HCT116 (cell line): ENCODE measurements at regions not wholly inside any gene's neighbourhood (a gene's known extent, or its start where the extent isn't known, plus 50 kb on each side); places are given as distances from the start of the nearest gene placed in this dataset.

ENCODE experiments used
- ATAC-seq: fragments of 200-7000 bp; cut with Tn5 transposase; 2 replicates; pipeline ENCODE4 v1.9.1; 2020; ENCODE audit warnings: mild to moderate bottlenecking, moderate library complexity
- BruUV-seq: library from RNA; stranded (reverse); fragments of 400-500 nt; replicated peaks from 2 replicates; lab custom pipeline; 2021; lab: Mats Ljungman, UMichigan
- CTCF ChIA-PET: fragments of 300-600 bp; sonication (Branson Sonifier 250); formaldehyde crosslinking; loops from one replicate; lab custom pipeline; 2021; ENCODE audit warnings: antibody characterized with exemption; lab: Charles Lee
- POLR2A ChIA-PET: fragments of 300-600, 350-600 bp; sonication (Branson Sonifier 250); formaldehyde crosslinking; loops from one replicate; lab custom pipeline; 2021; ENCODE audit warnings: antibody characterized with exemption; lab: Charles Lee
- RAD21 ChIA-PET, 2 experiments: fragments of 300-600 bp; sonication (Branson Sonifier 250); formaldehyde crosslinking; loops; one replicate each; lab custom pipeline; 2023; ENCODE audit warnings: low total read pairs in 2 of 2; ENCODE audit not compliant: uncharacterized antibody in 2 of 2, unreplicated experiment in 2 of 2, low non-redundant PET in 1 of 2; lab: Charles Lee
- DNase-seq: peaks from one replicate; pipeline ENCODE4 v3.0.0-alpha.2; 2010; ENCODE audit warnings: low read depth, low spot score
- H2AFZ ChIP-seq: fragments of 200-600 bp; shearing (Covaris generic), sonication (generic); 2 replicates; pipeline ENCODE4 v1.6.1; 2017; ENCODE audit warnings: low read depth, mixed run types, mixed read lengths, antibody characterized with exemption, low read length; ENCODE audit not compliant: poor library complexity, severe bottlenecking
- H3K27ac ChIP-seq: 2 replicates; pipeline ENCODE4 v1.5.1; 2012; ENCODE audit warnings: low read depth, low read length
- H3K27me3 ChIP-seq: fragments of 200-600 bp; sonication (generic); 2 replicates; pipeline ENCODE4 v1.6.1; 2016; ENCODE audit warnings: mixed run types, low read length, mixed read lengths; ENCODE audit not compliant: insufficient read depth
- H3K36me3 ChIP-seq, 2 experiments: fragments of 200-500 bp in 1 of 2; fragments of 200-600 bp in 1 of 2; sonication (Bioruptor generic) in 1 of 2; sonication (generic) in 1 of 2; 2 replicates each; pipeline versions ENCODE4 v1.5.1 to v1.6.1; 2014 to 2016; ENCODE audit warnings: low read length in 2 of 2, inconsistent platforms in 1 of 2, mixed read lengths in 1 of 2, mixed run types in 1 of 2; ENCODE audit not compliant: insufficient read depth in 2 of 2, control insufficient read depth in 1 of 2
- H3K4me1 ChIP-seq, 2 experiments: fragments of 200-600 bp in 1 of 2; sonication (generic) in 1 of 2; 2 replicates each; pipeline versions ENCODE4 v1.5.1 to v1.6.1; 2012 to 2017; ENCODE audit warnings: low read length in 2 of 2, inconsistent platforms in 1 of 2, mild to moderate bottlenecking in 1 of 2, mixed read lengths in 1 of 2, mixed run types in 1 of 2, moderate library complexity in 1 of 2; ENCODE audit not compliant: insufficient read depth in 2 of 2, control insufficient read depth in 1 of 2
- H3K4me2 ChIP-seq: fragments of 200-600 bp; sonication (generic); 2 replicates; pipeline ENCODE4 v1.6.1; 2017; ENCODE audit warnings: mixed run types, low read length, mixed read lengths
- H3K4me3 ChIP-seq, 2 experiments: fragments of 200-600 bp in 1 of 2; sonication (generic) in 1 of 2; replicated peaks in 1 of 2; 2 replicates each; pipeline ENCODE4 v1.5.1; 2011 to 2016; ENCODE audit warnings: low read length in 2 of 2, control low read depth in 1 of 2, low read depth in 1 of 2, mild to moderate bottlenecking in 1 of 2, mixed read lengths in 1 of 2, mixed run types in 1 of 2
- H3K79me2 ChIP-seq: fragments of 200-600 bp; sonication (generic); 2 replicates; pipeline ENCODE4 v1.6.1; 2017; ENCODE audit warnings: mild to moderate bottlenecking, mixed run types, low read length, moderate library complexity, mixed read lengths; ENCODE audit not compliant: insufficient read depth
- H3K9ac ChIP-seq: fragments of 200-600 bp; sonication (generic); 2 replicates; pipeline ENCODE4 v1.6.1; 2016; ENCODE audit warnings: low read length, mixed read lengths
- H3K9me2 ChIP-seq: fragments of 200-600 bp; sonication (generic), shearing (Covaris generic); 2 replicates; pipeline ENCODE4 v1.6.1; 2017; ENCODE audit warnings: mixed run types, mild to moderate bottlenecking, moderate library complexity; ENCODE audit not compliant: insufficient read depth
- H3K9me3 ChIP-seq, 2 experiments: fragments of 200-500 bp in 1 of 2; fragments of 200-600 bp in 1 of 2; sonication (Bioruptor generic) in 1 of 2; sonication (generic) in 1 of 2; 2 replicates each; pipeline ENCODE4 v1.6.1; 2014 to 2017; ENCODE audit warnings: low read length in 2 of 2, mixed read lengths in 2 of 2, inconsistent platforms in 1 of 2, low read depth in 1 of 2, mild to moderate bottlenecking in 1 of 2, mixed run types in 1 of 2, moderate library complexity in 1 of 2; ENCODE audit not compliant: control insufficient read depth in 1 of 2, insufficient read depth in 1 of 2
- H4K20me1 ChIP-seq: fragments of 200-600 bp; sonication (generic), shearing (Covaris generic); 2 replicates; pipeline ENCODE4 v1.6.1; 2017; ENCODE audit warnings: mixed run types, mild to moderate bottlenecking, moderate library complexity; ENCODE audit not compliant: insufficient read depth
- CBX3 ChIP-seq: IDR thresholded peaks from 2 replicates; pipeline ENCODE4 v1.6.1; 2012; ENCODE audit warnings: low read depth
- ELF1 ChIP-seq: IDR thresholded peaks from 2 replicates; pipeline ENCODE4 v1.6.1; 2012; ENCODE audit warnings: low read depth, borderline replicate concordance
- EZH2 ChIP-seq: fragments of 200-600 bp; sonication (generic); IDR thresholded peaks from 2 replicates; pipeline ENCODE4 v1.6.1; 2017; ENCODE audit warnings: antibody characterized with exemption, mixed run types
- EZH2phosphoT487 ChIP-seq: fragments of 200-600 bp; IDR thresholded peaks from 2 replicates; pipeline ENCODE4 v1.6.1; 2018; ENCODE audit warnings: antibody characterized with exemption, borderline replicate concordance
- POLR2A ChIP-seq: IDR thresholded peaks from 2 replicates; pipeline ENCODE4 v1.7.0; 2011; ENCODE audit warnings: borderline replicate concordance; ENCODE audit not compliant: insufficient read depth, insufficient read length; ENCODE audit errors: extremely low read depth
- POLR2AphosphoS5 ChIP-seq: IDR thresholded peaks from 2 replicates; pipeline ENCODE4 v1.6.1; 2011; ENCODE audit warnings: mild to moderate bottlenecking, low read depth, low read length, moderate library complexity
- RAD21 ChIP-seq: IDR thresholded peaks from 2 replicates; pipeline ENCODE4 v1.6.1; 2012; ENCODE audit warnings: low read depth, mild to moderate bottlenecking
- SP1 ChIP-seq: IDR thresholded peaks from 2 replicates; pipeline ENCODE4 v1.6.1; 2012; ENCODE audit warnings: low read depth
- SRF ChIP-seq: IDR thresholded peaks from 2 replicates; pipeline ENCODE4 v1.6.1; 2012; ENCODE audit warnings: low read depth
- YY1 ChIP-seq: IDR thresholded peaks from 2 replicates; pipeline ENCODE4 v1.6.1; 2011; ENCODE audit warnings: low read length, low read depth, moderate library complexity, mild to moderate bottlenecking; ENCODE audit not compliant: insufficient replicate concordance; ENCODE audit errors: extremely low read depth
- ZFX ChIP-seq: fragments of 450-650 bp; IDR thresholded peaks from 2 replicates; pipeline ENCODE4 v1.6.1; 2017
- intact Hi-C: fragments of 100-400 bp; cut with micrococcal nuclease; formaldehyde crosslinking; loops from 2 replicates; pipeline ENCODE4 v1.10.0; 2022
- TF ChIP-seq, protein P1 (sequence below), 3 experiments: fragments of 200-600 bp in 1 of 3; sonication (generic) in 1 of 3; IDR thresholded peaks in 2 of 3; conservative IDR thresholded peaks in 1 of 3; 2 replicates each; pipeline ENCODE4 v1.5.1; 2012 to 2017; ENCODE audit warnings: low read depth in 2 of 3, low read length in 2 of 3, antibody characterized with exemption in 1 of 3, borderline replicate concordance in 1 of 3, control low read depth in 1 of 3, mild to moderate bottlenecking in 1 of 3, mixed read lengths in 1 of 3, mixed run types in 1 of 3, moderate library complexity in 1 of 3; ENCODE audit not compliant: insufficient read depth in 1 of 3

GRCh38 chr2:58665154-58665553, 424.0 kb upstream of the FANCL start:
- no peak for ATAC-seq
- intact Hi-C loops = no loop called here
- Histone ChIP-seq H3K36me3 (no peaks in the 10 kb centered on the region), H3K9ac (no peak overlapping the region), H3K9me2 (no peaks in the 10 kb centered on the region), H3K27me3 (no peaks in the 10 kb centered on the region), H2AFZ (no peak overlapping the region), H3K9me3 (no peaks in the 10 kb centered on the region), H3K4me1 (no peaks in the 10 kb centered on the region), H3K27ac (no peak overlapping the region), H3K4me3 (no peak overlapping the region)
- no peak for DNase-seq
- no TSS peak for BruUV-seq
- CTCF ChIA-PET = interaction anchor here (1.2 kb wide), 1 partner anchor 30 kb away, joined by 4 read pairs; no protein-coding TSS in a partner anchor
- POLR2A ChIA-PET = no interaction called here
- TF ChIP-seq ZFX (no peak), POLR2AphosphoS5 (no peak), ELF1 (no peak), SRF (no peak), CBX3 (no peak), YY1 (no peak), RAD21 (no peak), POLR2A (no peak), SP1 (no peak), EZH2 (no peak), EZH2phosphoT487 (no peak)
- TF ChIP-seq, protein P1, sequence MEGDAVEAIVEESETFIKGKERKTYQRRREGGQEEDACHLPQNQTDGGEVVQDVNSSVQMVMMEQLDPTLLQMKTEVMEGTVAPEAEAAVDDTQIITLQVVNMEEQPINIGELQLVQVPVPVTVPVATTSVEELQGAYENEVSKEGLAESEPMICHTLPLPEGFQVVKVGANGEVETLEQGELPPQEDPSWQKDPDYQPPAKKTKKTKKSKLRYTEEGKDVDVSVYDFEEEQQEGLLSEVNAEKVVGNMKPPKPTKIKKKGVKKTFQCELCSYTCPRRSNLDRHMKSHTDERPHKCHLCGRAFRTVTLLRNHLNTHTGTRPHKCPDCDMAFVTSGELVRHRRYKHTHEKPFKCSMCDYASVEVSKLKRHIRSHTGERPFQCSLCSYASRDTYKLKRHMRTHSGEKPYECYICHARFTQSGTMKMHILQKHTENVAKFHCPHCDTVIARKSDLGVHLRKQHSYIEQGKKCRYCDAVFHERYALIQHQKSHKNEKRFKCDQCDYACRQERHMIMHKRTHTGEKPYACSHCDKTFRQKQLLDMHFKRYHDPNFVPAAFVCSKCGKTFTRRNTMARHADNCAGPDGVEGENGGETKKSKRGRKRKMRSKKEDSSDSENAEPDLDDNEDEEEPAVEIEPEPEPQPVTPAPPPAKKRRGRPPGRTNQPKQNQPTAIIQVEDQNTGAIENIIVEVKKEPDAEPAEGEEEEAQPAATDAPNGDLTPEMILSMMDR (IDR thresholded peaks at IDR 0.05 in 2 of 3, conservative IDR thresholded peaks at IDR 0.05 in 1 of 3; ENCODE audit: borderline replicate concordance in 1 of 3, insufficient read depth in 1 of 3, low read depth in 2 of 3, low read length in 2 of 3) = no peak
- TF ChIP-seq, all 23 proteins: peak for 0
- Histone ChIP-seq H4K20me1 (no peaks in the 10 kb centered on the region), H3K79me2 (no peaks in the 10 kb centered on the region), H3K4me2 (no peak overlapping the region)
- RAD21 ChIA-PET = no interaction called here
